Left colon (tissue), 2 donors: ENCODE measurements at regions not wholly inside any gene's neighbourhood (a gene's known extent, or its start where the extent isn't known, plus 50 kb on each side); places are given as distances from the start of the nearest gene placed in this dataset.

Experiments
- ATAC-seq: fragments of 200-7000 bp; cut with Tn5 transposase; one replicate; pipeline ENCODE4 v1.9.1; 2020; ENCODE audit warnings: mild to moderate bottlenecking, moderate library complexity
- DNase-seq, 2 donors: peaks; one replicate each; pipeline ENCODE4 v3.0.0-alpha.2; 2020
- intact Hi-C, 2 donors: fragments of 100-400 bp; cut with DNase I in 1 of 2; cut with micrococcal nuclease in 1 of 2; formaldehyde crosslinking; loops; one replicate each; pipeline versions ENCODE4 v1.11.2 to v1.14.0; 2022; cut with DNase I, micrococcal nuclease
- donor health status: DM: no; HTN: no; CAD: no.
- donor health status: DM: yes; HTN: yes; CAD: no.

DNA sequence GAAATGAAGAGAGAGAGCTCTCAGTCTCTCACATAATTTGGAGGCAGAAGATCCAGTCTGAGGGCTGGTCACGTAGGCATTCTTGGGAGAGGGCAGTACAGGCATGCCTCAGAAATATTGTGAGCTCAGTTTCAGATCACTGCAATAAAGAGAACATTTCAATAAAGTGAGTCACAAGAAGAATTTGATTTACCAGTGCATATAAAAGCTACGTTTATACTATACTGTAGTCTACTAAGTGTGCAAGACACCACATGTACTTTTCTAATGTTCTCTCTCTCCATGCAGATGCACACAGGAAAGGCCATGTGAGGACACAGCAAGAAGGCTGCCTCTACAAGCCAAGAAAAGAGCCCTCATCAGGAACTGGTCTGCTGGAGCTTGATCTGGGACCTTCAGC is 583.5 kb upstream of the FAT1 start:
- intact Hi-C loops = no loop called here
- ATAC-seq (no peak), DNase-seq (no peak)

- intact Hi-C loops = no loop called here
- ATAC-seq (no peak), DNase-seq (no peak)
Observed at GRCh38 chr4:187309456-187309855, 585.8 kb upstream of the FAT1 start.

- ATAC-seq (peak; percentile 66), DNase-seq (no peak)
- intact Hi-C loops = no loop called here
Observed at GRCh38 chr4:187312299-187312698, 588.6 kb upstream of the FAT1 start.

- no peak for DNase-seq
- no peak for ATAC-seq
- intact Hi-C loops = no loop called here
Observed at GRCh38 chr4:187317799-187318198, 594.1 kb upstream of the FAT1 start.

DNA sequence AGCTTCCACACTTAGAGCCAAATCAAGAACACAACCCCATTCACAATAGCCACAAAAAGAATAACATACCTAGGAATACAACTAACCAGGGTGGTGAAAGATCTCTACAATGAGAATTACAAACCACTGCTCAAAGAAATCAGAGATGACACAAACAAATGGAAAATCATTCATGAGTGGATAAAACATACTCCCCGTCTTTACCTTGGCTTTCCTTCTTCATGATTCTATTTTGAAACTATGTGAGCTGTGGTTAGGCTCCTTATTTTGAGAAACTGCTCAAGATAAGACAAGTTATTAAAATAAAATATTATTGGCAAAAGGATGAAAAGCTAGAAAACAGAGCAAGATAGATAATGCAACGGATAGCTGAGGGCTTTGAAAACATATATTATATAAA is 598.1 kb upstream of the FAT1 start:
- DNase-seq (no peak), ATAC-seq (no peak)
- intact Hi-C loops = no loop called here

- no peak for DNase-seq
- no peak for ATAC-seq
- intact Hi-C loops = no loop called here
Observed at GRCh38 chr4:187332141-187332540, 608.5 kb upstream of the FAT1 start.

DNA sequence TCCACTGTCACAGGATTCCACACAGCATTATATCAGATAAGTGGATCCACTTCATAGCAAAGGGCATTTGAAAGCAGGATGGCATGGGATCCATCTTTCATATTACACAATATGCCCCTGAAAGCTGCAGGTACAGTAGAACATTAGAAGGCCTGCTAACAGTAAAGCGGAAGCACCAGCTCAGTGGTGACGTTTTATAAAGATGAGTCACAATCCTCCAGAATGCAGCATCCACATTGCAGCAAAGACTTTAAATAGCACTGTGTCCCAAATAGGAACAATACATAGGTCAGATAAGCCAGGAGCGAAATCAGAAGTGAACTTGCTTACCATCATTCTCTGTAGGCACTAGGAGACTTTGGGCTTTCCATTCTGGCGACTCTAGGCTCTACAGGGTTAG is 609.5 kb upstream of the FAT1 start:
- no peak for DNase-seq
- intact Hi-C loops = no loop called here
- ATAC-seq = no peak

GRCh38 chr4:187335339-187335738 is 611.7 kb upstream of the FAT1 start:
- DNase-seq = no peak
- intact Hi-C loops = no loop called here

GRCh38 chr4:187354740-187355139 is 631.1 kb upstream of the FAT1 start:
- intact Hi-C loops = no loop called here
- DNase-seq = no peak
- no peak for ATAC-seq

More at GRCh38 chr4:187335339-187335738, 611.7 kb upstream of the FAT1 start:
- ATAC-seq = no peak

GRCh38 chr4:187357045-187357643 is 633.5 kb upstream of the FAT1 start:
- ATAC-seq (no peak), DNase-seq (no peak)
- intact Hi-C loops = no loop called here

DNA sequence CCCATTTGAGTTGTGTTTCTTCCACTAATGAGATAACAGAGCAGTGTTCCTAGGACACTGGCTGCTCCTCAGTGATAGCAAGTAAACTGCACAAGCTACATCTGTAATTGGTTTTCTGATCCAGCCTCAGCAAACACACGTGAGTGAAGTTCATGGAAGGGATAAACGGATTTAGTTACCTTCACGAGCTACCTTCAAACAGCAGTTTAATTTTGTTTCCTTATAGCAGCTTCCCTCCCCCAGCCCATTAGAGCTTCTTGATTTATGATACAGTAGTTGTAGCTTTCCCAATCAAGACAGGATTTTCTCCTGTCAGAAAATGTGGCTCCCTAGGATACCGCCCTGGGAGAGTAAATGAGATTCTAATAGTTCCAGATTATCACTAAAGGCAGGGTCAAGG is 634.2 kb upstream of the FAT1 start:
- intact Hi-C loops = no loop called here
- ATAC-seq = no peak
- DNase-seq = no peak

- DNase-seq (no peak), ATAC-seq (no peak)
- intact Hi-C loops = no loop called here
Observed at GRCh38 chr4:187362937-187363857, 632.4 kb upstream of the ZFP42 start.

GRCh38 chr4:187364401-187364800 is 631.2 kb upstream of the ZFP42 start:
- DNase-seq = no peak

GRCh38 chr4:187364851-187365250 is 630.7 kb upstream of the ZFP42 start:
- no peak for DNase-seq
- ATAC-seq = no peak
- intact Hi-C loops = no loop called here

More at GRCh38 chr4:187364401-187364800, 631.2 kb upstream of the ZFP42 start:
- ATAC-seq = no peak
- intact Hi-C loops = no loop called here

DNA sequence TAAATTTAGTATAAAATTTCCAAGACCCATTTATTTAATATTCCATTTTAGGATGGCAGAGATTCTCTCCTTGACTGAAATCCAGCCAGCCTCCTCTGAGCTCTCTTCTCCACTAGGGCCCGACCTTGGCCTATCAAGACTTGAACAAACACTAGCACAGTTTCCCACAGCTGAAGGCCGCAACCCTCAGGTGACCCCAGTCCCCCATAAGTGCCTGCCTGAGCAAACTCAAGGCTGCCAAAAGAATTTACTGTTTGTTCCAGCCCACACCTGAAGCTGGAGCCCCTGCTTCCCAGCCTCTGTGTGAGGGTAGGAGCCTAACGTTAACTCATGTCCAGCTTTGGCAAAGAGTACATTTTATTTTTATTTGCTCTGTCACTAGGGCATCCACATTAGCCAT is 629.0 kb upstream of the ZFP42 start:
- intact Hi-C loops = no loop called here
- no peak for DNase-seq
- no peak for ATAC-seq

DNA sequence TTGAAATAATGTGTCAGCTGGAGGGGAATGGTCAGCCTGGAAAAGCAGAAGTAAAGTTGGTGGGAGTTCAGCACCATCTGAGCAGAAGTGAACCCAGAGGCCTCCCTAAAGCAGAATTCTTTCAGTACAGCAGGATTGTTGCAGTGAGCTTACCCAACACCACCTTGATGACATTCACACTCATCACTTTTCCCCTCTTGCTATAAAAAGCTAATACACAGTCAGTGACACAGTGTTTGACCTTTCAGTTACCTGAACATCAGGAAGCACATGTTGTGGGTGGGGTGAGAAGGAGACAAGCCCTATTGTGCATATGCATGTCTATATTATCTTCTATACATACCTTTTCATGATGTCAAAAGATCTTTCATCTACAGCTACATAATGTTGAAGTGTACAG is 624.7 kb upstream of the ZFP42 start:
- DNase-seq (no peak), ATAC-seq (no peak)
- intact Hi-C loops = no loop called here

DNA sequence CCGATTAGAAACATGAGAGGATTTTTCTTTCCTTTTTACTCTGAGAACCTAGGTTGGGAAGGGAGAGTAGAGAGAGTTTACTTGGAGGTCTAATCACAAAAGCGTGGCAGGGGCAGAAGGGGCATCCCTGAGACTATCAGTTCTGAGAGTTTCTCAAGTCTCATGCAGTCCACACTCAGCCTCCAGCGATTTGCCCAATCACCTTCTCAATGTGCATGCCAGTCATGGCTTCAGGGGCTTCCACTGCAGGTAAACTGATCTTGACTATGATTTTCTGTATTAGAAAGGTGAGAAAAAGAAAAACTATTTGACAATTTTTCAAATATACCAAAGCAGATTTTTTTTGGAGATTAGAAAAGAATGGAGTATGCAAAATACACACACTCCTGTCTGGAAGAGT is 617.1 kb upstream of the ZFP42 start:
- DNase-seq (no peak), ATAC-seq (no peak)
- intact Hi-C loops = no loop called here

DNA sequence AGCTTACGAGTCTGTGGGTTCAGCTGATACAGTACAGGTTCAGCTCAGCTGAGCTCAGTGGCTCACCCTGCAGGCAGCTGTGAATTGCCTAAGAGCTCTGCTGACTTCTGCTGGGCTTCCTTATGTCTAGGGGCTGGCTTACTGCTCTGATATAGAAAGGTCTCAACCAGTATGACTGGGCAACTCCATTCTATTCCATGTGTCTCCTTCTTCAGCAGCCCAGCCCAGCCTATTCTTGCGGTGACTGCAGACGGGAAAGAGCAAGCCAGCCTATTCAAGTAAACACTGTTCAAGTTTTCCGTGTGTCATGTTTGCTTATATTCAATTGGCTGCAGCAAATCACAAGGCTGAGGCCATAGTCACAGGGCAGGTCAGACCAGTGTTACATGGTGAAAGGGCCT is 615.4 kb upstream of the ZFP42 start:
- DNase-seq (peak in 1 of 2 donors; percentile 53), ATAC-seq (peak; percentile 86)
- intact Hi-C loops = no loop called here

DNA sequence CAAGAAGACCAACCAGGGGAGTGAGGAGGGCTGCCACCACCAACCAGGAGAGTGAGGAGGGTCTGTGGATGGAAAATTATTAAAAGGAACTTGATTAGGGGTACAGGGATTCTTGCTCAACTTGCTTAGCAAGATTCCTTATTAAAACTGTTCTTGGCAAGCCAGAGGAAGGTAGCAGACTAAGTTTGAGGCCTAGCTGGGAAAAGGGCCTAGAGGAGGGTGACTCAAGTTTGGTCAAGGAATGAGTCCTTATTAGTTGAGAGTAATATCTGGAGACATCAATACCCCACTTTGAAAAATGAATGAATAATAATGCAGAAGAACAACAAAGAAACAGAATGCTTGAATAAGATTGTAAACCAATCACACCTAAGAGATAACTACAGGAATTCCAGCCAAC is 612.4 kb upstream of the ZFP42 start:
- no peak for DNase-seq
- ATAC-seq = no peak
- intact Hi-C loops = no loop called here

GRCh38 chr4:187387739-187388138 is 607.8 kb upstream of the ZFP42 start:
- ATAC-seq (no peak), DNase-seq (no peak)
- intact Hi-C loops = no loop called here

GRCh38 chr4:187389420-187389819 is 606.2 kb upstream of the ZFP42 start:
- intact Hi-C loops = no loop called here
- ATAC-seq (no peak), DNase-seq (no peak)
